ENCODE measurements at regions not wholly inside any gene's neighbourhood (a gene's known extent, or its start where the extent isn't known, plus 50 kb on each side); places are given as distances from the start of the nearest gene placed in this dataset.

DNA sequence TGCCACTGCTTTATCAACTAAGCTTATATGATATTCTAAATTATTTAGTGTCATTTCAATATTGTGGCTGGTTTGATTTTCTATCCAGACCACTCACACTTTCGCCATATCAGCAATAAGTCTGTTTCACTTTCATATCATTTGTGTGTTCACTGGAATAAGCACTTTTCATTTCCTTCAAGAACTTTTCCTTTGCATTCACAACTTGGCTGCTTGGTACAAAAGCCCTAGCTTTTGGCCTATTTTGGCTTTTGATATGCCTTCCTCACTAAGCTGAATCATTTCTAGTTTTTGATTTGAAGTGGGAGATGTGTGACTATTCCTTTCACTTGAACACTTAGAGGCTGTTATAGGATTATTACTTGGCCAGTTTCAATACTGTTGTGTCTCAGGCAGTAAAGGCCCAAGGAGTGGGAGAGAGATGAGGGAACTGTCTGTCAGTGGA lies 120.9 kb upstream of the NAMPT start:
- Histone ChIP-seq H3K79me1 (ENCODE audit: low read length) (no peaks in the 10 kb centered on the region), H3K4me1 (ENCODE audit: control insufficient read depth in 1 of 2, insufficient read depth in 2 of 2, low read length in 2 of 2) (no peaks in the 10 kb centered on the region), H3K4me3 (ENCODE audit: low read depth, low read length) (no peak overlapping the region), H3K4ac (ENCODE audit: low read depth, low read length) (no peak overlapping the region), H3K79me2 (ENCODE audit: control insufficient read depth, insufficient read depth, low read length, poor library complexity) (no peaks in the 10 kb centered on the region), H4K12ac (ENCODE audit: low read depth, low read length) (no peak overlapping the region), H3K4me2 (ENCODE audit: low read length) (no peak overlapping the region), H2AK5ac (ENCODE audit: low read length) (no peak overlapping the region), H2BK5ac (ENCODE audit: low read depth, low read length, poor library complexity) (no peak overlapping the region), H2BK12ac (ENCODE audit: low read length) (no peak overlapping the region), H2AFZ (ENCODE audit: insufficient read depth, low read length, poor library complexity) (no peak overlapping the region), H3K23ac (ENCODE audit: low read length) (no peak overlapping the region), H2BK120ac (ENCODE audit: insufficient read depth, low read length, poor library complexity) (no peak overlapping the region), H3K27ac (ENCODE audit: low read depth, low read length) (no peak overlapping the region), H3K36me3 (ENCODE audit: control insufficient read depth in 1 of 2, insufficient read depth in 2 of 2, low read length in 2 of 2) (no peaks in the 10 kb centered on the region), H3K18ac (ENCODE audit: low read length) (no peak overlapping the region), H4K91ac (ENCODE audit: low read depth, low read length) (no peak overlapping the region), H3K9ac (ENCODE audit: low read length) (no peak overlapping the region), H3K14ac (ENCODE audit: low read length) (no peak overlapping the region), H3K27me3 (ENCODE audit: insufficient read depth, low read length) (no peaks in the 10 kb centered on the region), H4K8ac (ENCODE audit: low read depth, low read length) (no peak overlapping the region), H3K9me3 (ENCODE audit: insufficient read depth, low read depth, low read length) (no peaks in the 10 kb centered on the region)
- WGBS (ENCODE audit: extremely low coverage, insufficient coverage, insufficient read length), result no CpG with 5 or more reads among the region's 1 CpG
- DNase-seq, result no peak

DNA sequence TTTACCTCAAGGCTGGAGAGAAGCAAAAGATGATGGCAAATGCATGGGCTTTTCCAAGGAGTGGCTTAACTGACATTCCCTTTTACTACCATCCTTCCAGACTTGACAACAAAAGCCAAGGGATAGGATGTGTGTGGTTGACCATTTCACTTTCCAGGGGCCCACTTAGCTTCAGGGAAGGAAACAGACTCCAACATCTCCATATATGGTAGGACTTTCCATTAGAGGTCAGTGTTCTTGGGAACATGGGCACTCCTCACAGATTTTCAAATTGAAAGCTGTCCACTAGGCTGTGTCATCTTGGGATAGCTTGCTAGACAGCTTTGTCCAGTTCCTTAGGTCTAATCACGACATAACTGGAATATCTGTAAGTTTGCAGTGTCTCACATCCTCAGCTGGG lies 118.1 kb upstream of the NAMPT start:
- Histone ChIP-seq H3K4ac (ENCODE audit: low read depth, low read length) (no peak overlapping the region), H3K36me3 (ENCODE audit: control insufficient read depth in 1 of 2, insufficient read depth in 2 of 2, low read length in 2 of 2) (no peaks in the 10 kb centered on the region), H3K14ac (ENCODE audit: low read length) (no peak overlapping the region), H3K4me3 (ENCODE audit: low read depth, low read length) (no peak overlapping the region), H4K91ac (ENCODE audit: low read depth, low read length) (no peak overlapping the region), H2BK120ac (ENCODE audit: insufficient read depth, low read length, poor library complexity) (no peak overlapping the region), H3K9me3 (ENCODE audit: insufficient read depth, low read depth, low read length) (no peaks in the 10 kb centered on the region), H3K4me2 (ENCODE audit: low read length) (no peak overlapping the region), H2BK5ac (ENCODE audit: low read depth, low read length, poor library complexity) (no peak overlapping the region), H3K18ac (ENCODE audit: low read length) (no peak overlapping the region), H3K23ac (ENCODE audit: low read length) (no peak overlapping the region), H3K79me2 (ENCODE audit: control insufficient read depth, insufficient read depth, low read length, poor library complexity) (no peaks in the 10 kb centered on the region), H2BK12ac (ENCODE audit: low read length) (no peak overlapping the region), H2AFZ (ENCODE audit: insufficient read depth, low read length, poor library complexity) (no peak overlapping the region), H3K4me1 (ENCODE audit: control insufficient read depth in 1 of 2, insufficient read depth in 2 of 2, low read length in 2 of 2) (no peaks in the 10 kb centered on the region), H3K27me3 (ENCODE audit: insufficient read depth, low read length) (no peaks in the 10 kb centered on the region), H3K27ac (ENCODE audit: low read depth, low read length) (no peak overlapping the region), H3K79me1 (ENCODE audit: low read length) (no peaks in the 10 kb centered on the region), H4K12ac (ENCODE audit: low read depth, low read length) (no peak overlapping the region), H3K9ac (ENCODE audit: low read length) (no peak overlapping the region), H2AK5ac (ENCODE audit: low read length) (no peak overlapping the region), H4K8ac (ENCODE audit: low read depth, low read length) (no peak overlapping the region)
- no peak for DNase-seq
- no CpG with 5 or more reads among the region's 1 CpG for WGBS (ENCODE audit: extremely low coverage, insufficient coverage, insufficient read length)

DNA sequence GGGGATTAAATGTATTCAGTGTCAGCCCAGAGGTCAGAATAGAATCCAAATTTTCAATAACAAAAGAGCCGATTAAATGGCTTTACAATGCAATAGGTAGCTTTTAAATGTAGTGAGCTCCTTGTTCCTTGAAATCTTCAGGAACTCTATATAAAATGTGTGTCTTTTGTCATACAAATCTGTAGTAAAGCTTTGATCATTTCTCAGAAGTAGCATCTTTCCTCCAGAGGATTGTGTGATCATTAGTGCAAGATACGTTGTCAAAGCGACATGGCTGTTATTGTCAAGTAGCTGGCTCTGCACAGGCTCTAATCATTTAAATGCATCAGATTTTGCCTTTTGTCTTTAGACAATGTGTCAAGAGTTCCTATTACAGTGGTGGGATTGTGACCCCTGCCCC lies 116.1 kb upstream of the NAMPT start:
- Histone ChIP-seq H2AK5ac (ENCODE audit: low read length) (no peak overlapping the region), H3K4me3 (ENCODE audit: low read depth, low read length) (no peak overlapping the region), H3K23ac (ENCODE audit: low read length) (no peak overlapping the region), H3K14ac (ENCODE audit: low read length) (no peak overlapping the region), H3K79me2 (ENCODE audit: control insufficient read depth, insufficient read depth, low read length, poor library complexity) (no peaks in the 10 kb centered on the region), H4K91ac (ENCODE audit: low read depth, low read length) (no peak overlapping the region), H4K8ac (ENCODE audit: low read depth, low read length) (no peak overlapping the region), H2AFZ (ENCODE audit: insufficient read depth, low read length, poor library complexity) (no peak overlapping the region), H2BK120ac (ENCODE audit: insufficient read depth, low read length, poor library complexity) (no peak overlapping the region), H3K9ac (ENCODE audit: low read length) (no peak overlapping the region), H2BK12ac (ENCODE audit: low read length) (no peak overlapping the region), H4K12ac (ENCODE audit: low read depth, low read length) (no peak overlapping the region), H3K4me2 (ENCODE audit: low read length) (no peak overlapping the region), H3K4me1 (ENCODE audit: control insufficient read depth in 1 of 2, insufficient read depth in 2 of 2, low read length in 2 of 2) (no peaks in the 10 kb centered on the region), H3K79me1 (ENCODE audit: low read length) (no peaks in the 10 kb centered on the region), H3K9me3 (ENCODE audit: insufficient read depth, low read depth, low read length) (no peaks in the 10 kb centered on the region), H2BK5ac (ENCODE audit: low read depth, low read length, poor library complexity) (no peak overlapping the region), H3K4ac (ENCODE audit: low read depth, low read length) (no peak overlapping the region), H3K18ac (ENCODE audit: low read length) (no peak overlapping the region), H3K36me3 (ENCODE audit: control insufficient read depth in 1 of 2, insufficient read depth in 2 of 2, low read length in 2 of 2) (no peaks in the 10 kb centered on the region), H3K27me3 (ENCODE audit: insufficient read depth, low read length) (no peaks in the 10 kb centered on the region), H3K27ac (ENCODE audit: low read depth, low read length) (no peak overlapping the region)
- WGBS (ENCODE audit: extremely low coverage, insufficient coverage, insufficient read length), result no CpG with 5 or more reads among the region's 3 CpGs
- DNase-seq, result no peak

DNA sequence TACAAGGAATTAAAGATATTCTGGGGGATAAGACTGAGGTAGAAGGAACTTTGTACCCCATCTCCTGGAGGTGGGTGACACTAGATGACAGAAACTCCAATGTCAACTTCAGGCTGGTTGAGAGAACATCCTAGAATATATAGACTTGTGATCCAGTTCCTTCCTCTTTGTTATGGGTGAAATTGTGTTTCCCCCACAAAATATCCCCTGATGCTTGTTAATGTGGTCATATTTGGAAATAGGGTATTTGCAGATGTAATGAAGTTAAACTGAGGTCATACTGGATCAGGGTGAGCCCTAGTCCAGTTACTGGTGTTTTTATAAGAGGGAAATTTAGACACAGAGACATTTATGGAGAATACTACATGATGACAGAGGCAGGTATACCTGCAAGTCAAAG lies 114.0 kb upstream of the NAMPT start:
- no peak overlapping the region for H3K18ac ChIP-seq (ENCODE audit: low read length)
- H3K27me3 ChIP-seq (ENCODE audit: insufficient read depth, low read length), result no peaks in the 10 kb centered on the region
- DNase-seq, result no peak

More for the DNA sequence above, 114.0 kb upstream of the NAMPT start:
- Histone ChIP-seq H4K8ac (ENCODE audit: low read depth, low read length) (no peak overlapping the region), H3K9ac (ENCODE audit: low read length) (no peak overlapping the region), H4K12ac (ENCODE audit: low read depth, low read length) (no peak overlapping the region), H2AFZ (ENCODE audit: insufficient read depth, low read length, poor library complexity) (no peak overlapping the region), H3K79me2 (ENCODE audit: control insufficient read depth, insufficient read depth, low read length, poor library complexity) (no peaks in the 10 kb centered on the region), H3K27ac (ENCODE audit: low read depth, low read length) (no peak overlapping the region), H3K23ac (ENCODE audit: low read length) (no peak overlapping the region), H3K36me3 (ENCODE audit: control insufficient read depth in 1 of 2, insufficient read depth in 2 of 2, low read length in 2 of 2) (no peaks in the 10 kb centered on the region), H2BK5ac (ENCODE audit: low read depth, low read length, poor library complexity) (no peak overlapping the region), H3K79me1 (ENCODE audit: low read length) (no peaks in the 10 kb centered on the region), H2BK12ac (ENCODE audit: low read length) (no peak overlapping the region), H2BK120ac (ENCODE audit: insufficient read depth, low read length, poor library complexity) (no peak overlapping the region), H3K4me1 (ENCODE audit: control insufficient read depth in 1 of 2, insufficient read depth in 2 of 2, low read length in 2 of 2) (no peaks in the 10 kb centered on the region), H4K91ac (ENCODE audit: low read depth, low read length) (no peak overlapping the region), H3K14ac (ENCODE audit: low read length) (no peak overlapping the region), H2AK5ac (ENCODE audit: low read length) (no peak overlapping the region), H3K4ac (ENCODE audit: low read depth, low read length) (no peak overlapping the region), H3K4me2 (ENCODE audit: low read length) (no peak overlapping the region), H3K4me3 (ENCODE audit: low read depth, low read length) (no peak overlapping the region), H3K9me3 (ENCODE audit: insufficient read depth, low read depth, low read length) (no peaks in the 10 kb centered on the region)
